ENCODE measurements at regions not wholly inside any gene's neighbourhood (a gene's known extent, or its start where the extent isn't known, plus 50 kb on each side); places are given as distances from the start of the nearest gene placed in this dataset.

GRCh38 chr4:110675426-110675825 is 52.5 kb upstream of the PITX2 start:
- DNase-seq (ENCODE audit: low read depth in 3 of 3), result no peak

- DNase-seq (ENCODE audit: low read depth in 3 of 3), result no peak
Measured at GRCh38 chr4:110676241-110676640, 53.4 kb upstream of the PITX2 start.

GRCh38 chr4:110678517-110679227 is 55.8 kb upstream of the PITX2 start:
- DNase-seq (ENCODE audit: low read depth in 3 of 3), result no peak

GRCh38 chr4:110680265-110680664 is 57.4 kb upstream of the PITX2 start:
- no peak for DNase-seq (ENCODE audit: low read depth in 3 of 3)

- DNase-seq (ENCODE audit: low read depth in 3 of 3), result no peak
Measured at GRCh38 chr4:110681381-110681780, 58.5 kb upstream of the PITX2 start.

GRCh38 chr4:110682311-110682710 is 59.4 kb upstream of the PITX2 start:
- DNase-seq (ENCODE audit: low read depth in 3 of 3), result no peak

- DNase-seq (ENCODE audit: low read depth in 3 of 3), result no peak
Measured at GRCh38 chr4:110683601-110684000, 60.7 kb upstream of the PITX2 start.

GRCh38 chr4:110702326-110702725 is 79.4 kb upstream of the PITX2 start:
- no peak for DNase-seq (ENCODE audit: low read depth in 3 of 3)

GRCh38 chr4:110704748-110705439 is 82.0 kb upstream of the PITX2 start:
- DNase-seq (ENCODE audit: low read depth in 3 of 3), result no peak

- DNase-seq (ENCODE audit: low read depth in 3 of 3), result no peak
Measured at GRCh38 chr4:110705440-110705782, 82.5 kb upstream of the PITX2 start.

GRCh38 chr4:110710070-110710469 is 87.2 kb upstream of the PITX2 start:
- DNase-seq (ENCODE audit: low read depth in 3 of 3), result no peak

- no peak for DNase-seq (ENCODE audit: low read depth in 3 of 3)
Measured at GRCh38 chr4:110712486-110712885, 89.6 kb upstream of the PITX2 start.

GRCh38 chr4:110730318-110730717 is 107.4 kb upstream of the PITX2 start:
- no peak for DNase-seq (ENCODE audit: low read depth in 3 of 3)

- no peak for DNase-seq (ENCODE audit: low read depth in 3 of 3)
Measured at GRCh38 chr4:110733901-110734300, 111.0 kb upstream of the PITX2 start.

GRCh38 chr4:110735686-110736085 is 112.8 kb upstream of the PITX2 start:
- no peak for DNase-seq (ENCODE audit: low read depth in 3 of 3)

- DNase-seq (ENCODE audit: low read depth in 3 of 3), result no peak
Measured at GRCh38 chr4:110737931-110738330, 115.1 kb upstream of the PITX2 start.

GRCh38 chr4:110742143-110742542 is 119.3 kb upstream of the PITX2 start:
- DNase-seq (ENCODE audit: low read depth in 3 of 3), result no peak

- no peak for DNase-seq (ENCODE audit: low read depth in 3 of 3)
Measured at GRCh38 chr4:110748071-110748470, 125.2 kb upstream of the PITX2 start.

GRCh38 chr4:110751183-110751582 is 128.3 kb upstream of the PITX2 start:
- no peak for DNase-seq (ENCODE audit: low read depth in 3 of 3)

- DNase-seq (ENCODE audit: low read depth in 3 of 3), result no peak
Measured at GRCh38 chr4:110751986-110752385, 129.1 kb upstream of the PITX2 start.

- DNase-seq (ENCODE audit: low read depth in 3 of 3), result no peak
Measured at GRCh38 chr4:110753466-110753865, 130.6 kb upstream of the PITX2 start.

GRCh38 chr4:110754716-110755115 is 131.8 kb upstream of the PITX2 start:
- DNase-seq (ENCODE audit: low read depth in 3 of 3), result no peak

- no peak for DNase-seq (ENCODE audit: low read depth in 3 of 3)
Measured at GRCh38 chr4:110769578-110769977, 146.7 kb upstream of the PITX2 start.

GRCh38 chr4:110770353-110770752 is 147.5 kb upstream of the PITX2 start:
- DNase-seq (ENCODE audit: low read depth in 3 of 3), result no peak

Measured in stimulated activated CD4-positive, alpha-beta T cell treated with anti-CD3 and anti-CD28 coated beads, TNF-alpha, amount 100 ng/mL, for 48 hours (primary cell).